HEK293 (cell line): ENCODE measurements at regions not wholly inside any gene's neighbourhood (a gene's known extent, or its start where the extent isn't known, plus 50 kb on each side); places are given as distances from the start of the nearest gene placed in this dataset.

ENCODE experiments used
- CTCF ChIA-PET: fragments of 350-600 bp; formaldehyde crosslinking; extraction: SDS; loops from one replicate; lab custom pipeline; 2021; ENCODE audit warnings: antibody characterized with exemption; lab: Yijun Ruan, JAX
- POLR2A ChIA-PET: fragments of 300-600 bp; formaldehyde crosslinking; extraction: SDS; loops from one replicate; lab custom pipeline; 2020; ENCODE audit warnings: antibody characterized with exemption, inconsistent platforms; lab: Yijun Ruan, JAX
- H3K27ac ChIP-seq: fragments of 200-500 bp; sonication (Bioruptor generic); 2 replicates; pipeline ENCODE4 v1.5.1; 2014; ENCODE audit warnings: low read depth, low read length, control low read depth, inconsistent platforms; ENCODE audit errors: extremely low read depth
- H3K36me3 ChIP-seq, 2 experiments: fragments of 200-500 bp in 1 of 2; sonication (Bioruptor generic) in 1 of 2; 1 replicate in 1 of 2; 2 replicates in 1 of 2; pipeline ENCODE4 v1.5.1; 2014 to 2017; ENCODE audit warnings: inconsistent platforms in 2 of 2, low read length in 2 of 2; ENCODE audit not compliant: control insufficient read depth in 2 of 2, insufficient read depth in 1 of 2
- H3K4me1 ChIP-seq: fragments of 200-500 bp; sonication (Bioruptor generic); 2 replicates; pipeline ENCODE4 v1.5.1; 2014; ENCODE audit warnings: mild to moderate bottlenecking, low read length, inconsistent platforms; ENCODE audit not compliant: control insufficient read depth, insufficient read depth
- H3K4me3 ChIP-seq: 2 replicates; pipeline ENCODE4 v1.5.1; 2011; ENCODE audit warnings: low read depth, mild to moderate bottlenecking, control low read depth, low read length, moderate library complexity
- H3K9me3 ChIP-seq: fragments of 200-500 bp; sonication (Bioruptor generic); 2 replicates; pipeline ENCODE4 v1.5.1; 2014; ENCODE audit warnings: low read depth, low read length, inconsistent platforms; ENCODE audit not compliant: control insufficient read depth, insufficient read depth
- GLIS1 ChIP-seq: fragments of 450-650 bp; formaldehyde crosslinking; IDR thresholded peaks from 2 replicates; pipeline ENCODE4 v1.5.1; 2016; ENCODE audit warnings: missing biosample characterization, missing genetic modification characterization
- GLIS2 ChIP-seq: fragments of 450-650 bp; formaldehyde crosslinking; IDR thresholded peaks from 2 replicates; pipeline ENCODE4 v1.5.1; 2016; ENCODE audit warnings: missing biosample characterization, missing genetic modification characterization
- IKZF3 ChIP-seq: fragments of 450-650 bp; IDR thresholded peaks from 2 replicates; pipeline ENCODE4 v1.5.0; 2018; ENCODE audit warnings: missing biosample characterization, mild to moderate bottlenecking, missing genetic modification characterization, moderate library complexity
- PRDM1 ChIP-seq: fragments of 450-650 bp; formaldehyde crosslinking; IDR thresholded peaks from 2 replicates; pipeline ENCODE4; 2016; ENCODE audit warnings: missing biosample characterization, missing genetic modification characterization
- WT1 ChIP-seq: fragments of 450-650 bp; formaldehyde crosslinking; IDR thresholded peaks from 2 replicates; pipeline ENCODE4 v1.5.1; 2016; ENCODE audit warnings: missing biosample characterization, missing genetic modification characterization
- ZBTB1 ChIP-seq: fragments of 450-650 bp; formaldehyde crosslinking; IDR thresholded peaks from 2 replicates; pipeline ENCODE4 v1.5.1; 2016; ENCODE audit warnings: missing biosample characterization, missing genetic modification characterization
- ZBTB8A ChIP-seq: fragments of 450-650 bp; formaldehyde crosslinking; IDR thresholded peaks from 2 replicates; pipeline ENCODE4 v1.5.1; 2016; ENCODE audit warnings: missing biosample characterization, missing genetic modification characterization
- ZIC2 ChIP-seq: fragments of 450-650 bp; formaldehyde crosslinking; IDR thresholded peaks from 2 replicates; pipeline ENCODE4 v1.5.1; 2016; ENCODE audit warnings: missing biosample characterization, missing genetic modification characterization
- ZNF146 ChIP-seq: fragments of 450-650 bp; formaldehyde crosslinking; IDR thresholded peaks from 2 replicates; pipeline ENCODE4 v1.5.1; 2016; ENCODE audit warnings: missing biosample characterization, missing genetic modification characterization
- ZNF2 ChIP-seq: fragments of 450-650 bp; formaldehyde crosslinking; IDR thresholded peaks from 2 replicates; pipeline ENCODE4 v1.5.1; 2016; ENCODE audit warnings: missing biosample characterization, missing genetic modification characterization
- ZNF248 ChIP-seq: fragments of 450-650 bp; formaldehyde crosslinking; IDR thresholded peaks from 2 replicates; pipeline ENCODE4 v1.5.1; 2017; ENCODE audit warnings: missing biosample characterization, missing genetic modification characterization
- ZNF335 ChIP-seq: fragments of 450-650 bp; formaldehyde crosslinking; conservative IDR thresholded peaks from 2 replicates; pipeline ENCODE4 v1.5.1; 2016; ENCODE audit warnings: missing biosample characterization, missing genetic modification characterization
- ZNF366 ChIP-seq: fragments of 450-650 bp; formaldehyde crosslinking; conservative IDR thresholded peaks from 2 replicates; pipeline ENCODE4 v1.5.1; 2016; ENCODE audit warnings: missing biosample characterization, missing genetic modification characterization
- ZNF610 ChIP-seq: fragments of 450-650 bp; formaldehyde crosslinking; IDR thresholded peaks from 2 replicates; pipeline ENCODE4 v1.5.1; 2016; ENCODE audit warnings: missing biosample characterization, missing genetic modification characterization, borderline replicate concordance
- ZNF654 ChIP-seq: fragments of 450-650 bp; formaldehyde crosslinking; IDR thresholded peaks from 2 replicates; pipeline ENCODE4 v1.5.1; 2016; ENCODE audit warnings: low read depth, missing biosample characterization, missing genetic modification characterization
- ZNF768 ChIP-seq: fragments of 450-650 bp; formaldehyde crosslinking; IDR thresholded peaks from 2 replicates; pipeline ENCODE4 v1.5.1; 2018; ENCODE audit warnings: missing biosample characterization, mild to moderate bottlenecking, missing genetic modification characterization
- ZXDB ChIP-seq: fragments of 450-650 bp; formaldehyde crosslinking; IDR thresholded peaks from 2 replicates; pipeline ENCODE4 v1.5.1; 2016; ENCODE audit warnings: missing biosample characterization, missing genetic modification characterization
- TF ChIP-seq, protein P1 (sequence below): fragments of 450-650 bp; formaldehyde crosslinking; IDR thresholded peaks from 2 replicates; pipeline ENCODE4 v1.5.1; 2016; ENCODE audit warnings: missing biosample characterization, missing genetic modification characterization
- TF ChIP-seq, protein P2 (sequence below): fragments of 450-650 bp; formaldehyde crosslinking; IDR thresholded peaks from 2 replicates; pipeline ENCODE4 v1.5.1; 2016; ENCODE audit warnings: missing biosample characterization, missing genetic modification characterization
- TF ChIP-seq, protein P3 (sequence below): fragments of 450-650 bp; IDR thresholded peaks from 2 replicates; pipeline ENCODE4 v1.5.1; 2018; ENCODE audit warnings: missing biosample characterization, missing genetic modification characterization
- TF ChIP-seq, protein P4 (sequence below): fragments of 450-650 bp; formaldehyde crosslinking; IDR thresholded peaks from 2 replicates; pipeline ENCODE4 v1.5.1; 2016; ENCODE audit warnings: missing biosample characterization, missing genetic modification characterization

DNA sequence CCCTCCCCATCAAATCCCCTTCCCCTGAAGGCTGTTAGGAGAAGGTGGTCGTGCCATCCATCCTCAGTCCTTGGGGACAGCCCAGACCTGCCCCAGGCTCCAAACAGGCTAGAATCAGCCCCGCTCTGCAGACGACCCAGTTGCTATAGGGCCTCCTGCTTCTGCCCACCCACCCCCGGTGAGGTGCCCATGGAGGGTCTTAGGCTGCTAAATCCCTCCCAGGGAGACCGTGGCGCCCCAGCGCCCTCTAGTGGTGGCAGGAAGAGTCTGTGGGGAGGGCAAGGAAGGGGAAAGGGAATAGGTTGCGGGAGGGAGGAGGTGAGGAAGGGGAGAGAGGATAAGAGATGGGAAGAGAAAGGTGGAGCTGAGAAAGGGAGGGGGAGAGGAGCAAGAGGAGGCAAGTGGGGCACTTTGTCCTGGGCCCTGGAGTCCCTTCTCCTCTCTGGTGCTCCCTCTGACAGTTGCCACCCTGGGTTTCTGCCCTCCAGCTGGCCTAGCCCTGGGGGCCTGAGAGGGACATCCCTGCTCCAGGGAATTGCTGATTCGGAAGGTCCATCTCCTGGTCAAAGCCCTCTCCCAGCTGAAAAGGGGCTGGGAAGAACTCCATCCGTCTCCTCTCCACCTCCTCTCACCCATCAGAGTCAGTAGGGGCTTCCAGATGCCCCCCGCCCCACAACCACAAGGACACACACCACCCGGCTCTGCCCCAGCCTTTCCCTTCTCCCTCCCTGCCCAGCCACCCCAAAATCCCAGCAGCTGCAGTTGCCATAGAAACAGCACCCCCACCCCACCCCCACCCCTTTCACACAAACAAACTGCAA is 55.4 kb downstream of the CAMK2N1 start:
- H3K27ac ChIP-seq: no peak overlapping the region
- no peaks in the 10 kb centered on the region for H3K9me3 ChIP-seq
- H3K4me3 ChIP-seq: no peak overlapping the region
- no peaks in the 10 kb centered on the region for H3K36me3 ChIP-seq
- TF ChIP-seq ZBTB8A (tag by site-specific recombination) (no peak), ZNF610 (tag by site-specific recombination) (no peak), GLIS1 (tag by site-specific recombination) (peak; percentile 66), ZXDB (no peak), ZNF2 (0 out of 2 replicates have a peak, but pooled peaks have one; percentile 37), ZNF366 (peak; percentile 45; the same call in 1 of the 2 replicates), ZIC2 (tag by site-specific recombination) (peak; percentile 20; the same call in 1 of the 2 replicates), IKZF3 (peak; percentile 47; the same call in 1 of the 2 replicates), PRDM1 (peak; percentile 69), ZNF654 (tag by site-specific recombination) (peak; percentile 71), GLIS2 (tag by site-specific recombination) (peak; percentile 62; the same call in 1 of the 2 replicates), ZNF146 (tag by site-specific recombination) (no peak)
- TF ChIP-seq, protein P1, sequence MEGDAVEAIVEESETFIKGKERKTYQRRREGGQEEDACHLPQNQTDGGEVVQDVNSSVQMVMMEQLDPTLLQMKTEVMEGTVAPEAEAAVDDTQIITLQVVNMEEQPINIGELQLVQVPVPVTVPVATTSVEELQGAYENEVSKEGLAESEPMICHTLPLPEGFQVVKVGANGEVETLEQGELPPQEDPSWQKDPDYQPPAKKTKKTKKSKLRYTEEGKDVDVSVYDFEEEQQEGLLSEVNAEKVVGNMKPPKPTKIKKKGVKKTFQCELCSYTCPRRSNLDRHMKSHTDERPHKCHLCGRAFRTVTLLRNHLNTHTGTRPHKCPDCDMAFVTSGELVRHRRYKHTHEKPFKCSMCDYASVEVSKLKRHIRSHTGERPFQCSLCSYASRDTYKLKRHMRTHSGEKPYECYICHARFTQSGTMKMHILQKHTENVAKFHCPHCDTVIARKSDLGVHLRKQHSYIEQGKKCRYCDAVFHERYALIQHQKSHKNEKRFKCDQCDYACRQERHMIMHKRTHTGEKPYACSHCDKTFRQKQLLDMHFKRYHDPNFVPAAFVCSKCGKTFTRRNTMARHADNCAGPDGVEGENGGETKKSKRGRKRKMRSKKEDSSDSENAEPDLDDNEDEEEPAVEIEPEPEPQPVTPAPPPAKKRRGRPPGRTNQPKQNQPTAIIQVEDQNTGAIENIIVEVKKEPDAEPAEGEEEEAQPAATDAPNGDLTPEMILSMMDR (tag by site-specific recombination): peak; percentile 84
- TF ChIP-seq, protein P2, sequence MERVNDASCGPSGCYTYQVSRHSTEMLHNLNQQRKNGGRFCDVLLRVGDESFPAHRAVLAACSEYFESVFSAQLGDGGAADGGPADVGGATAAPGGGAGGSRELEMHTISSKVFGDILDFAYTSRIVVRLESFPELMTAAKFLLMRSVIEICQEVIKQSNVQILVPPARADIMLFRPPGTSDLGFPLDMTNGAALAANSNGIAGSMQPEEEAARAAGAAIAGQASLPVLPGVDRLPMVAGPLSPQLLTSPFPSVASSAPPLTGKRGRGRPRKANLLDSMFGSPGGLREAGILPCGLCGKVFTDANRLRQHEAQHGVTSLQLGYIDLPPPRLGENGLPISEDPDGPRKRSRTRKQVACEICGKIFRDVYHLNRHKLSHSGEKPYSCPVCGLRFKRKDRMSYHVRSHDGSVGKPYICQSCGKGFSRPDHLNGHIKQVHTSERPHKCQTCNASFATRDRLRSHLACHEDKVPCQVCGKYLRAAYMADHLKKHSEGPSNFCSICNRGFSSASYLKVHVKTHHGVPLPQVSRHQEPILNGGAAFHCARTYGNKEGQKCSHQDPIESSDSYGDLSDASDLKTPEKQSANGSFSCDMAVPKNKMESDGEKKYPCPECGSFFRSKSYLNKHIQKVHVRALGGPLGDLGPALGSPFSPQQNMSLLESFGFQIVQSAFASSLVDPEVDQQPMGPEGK: 0 out of 2 replicates have a peak, but pooled peaks have one; percentile 57
- ChIA-PET CTCF (interaction anchor here (0.5 to 4.4 kb wide), 33 partner anchors 8 to 343 kb away, joined by 3 to 36 read pairs (median 4); partner anchors contain the start of gene CAMK2N1), POLR2A (no interaction called here)
- no peaks in the 10 kb centered on the region for H3K4me1 ChIP-seq

DNA sequence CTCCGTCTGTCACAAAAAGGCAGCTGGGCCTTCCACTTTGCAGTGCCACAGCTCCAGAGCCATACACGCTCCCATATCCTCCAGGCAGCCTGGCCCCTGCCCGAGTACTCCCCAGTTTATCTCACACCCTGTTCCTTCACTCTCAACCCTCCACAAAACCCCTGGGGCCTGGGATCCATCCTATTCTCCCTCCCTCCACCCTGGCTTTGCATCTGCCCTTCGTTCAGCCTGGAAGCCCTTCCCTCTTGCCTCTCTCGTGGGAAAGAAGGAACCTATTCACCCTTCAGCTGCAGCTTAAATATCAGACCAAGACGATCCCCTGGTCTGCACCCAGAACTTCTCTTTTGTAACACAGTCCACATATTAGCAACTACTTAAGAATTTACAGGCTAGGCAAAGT is 56.7 kb downstream of the CAMK2N1 start:
- POLR2A ChIA-PET: no interaction called here
- H3K27ac ChIP-seq: no peak overlapping the region
- no peaks in the 10 kb centered on the region for H3K36me3 ChIP-seq
- CTCF ChIA-PET: interaction anchor here (0.5 to 4.4 kb wide), 18 partner anchors 9 to 1037 kb away, joined by 3 to 36 read pairs (median 5); no protein-coding TSS in a partner anchor
- no peak overlapping the region for H3K4me3 ChIP-seq
- no peaks in the 10 kb centered on the region for H3K4me1 ChIP-seq
- no peak for TF ChIP-seq ZNF768
- no peak for TF ChIP-seq ZNF335
- TF ChIP-seq ZNF248: no peak
- TF ChIP-seq, protein P3, sequence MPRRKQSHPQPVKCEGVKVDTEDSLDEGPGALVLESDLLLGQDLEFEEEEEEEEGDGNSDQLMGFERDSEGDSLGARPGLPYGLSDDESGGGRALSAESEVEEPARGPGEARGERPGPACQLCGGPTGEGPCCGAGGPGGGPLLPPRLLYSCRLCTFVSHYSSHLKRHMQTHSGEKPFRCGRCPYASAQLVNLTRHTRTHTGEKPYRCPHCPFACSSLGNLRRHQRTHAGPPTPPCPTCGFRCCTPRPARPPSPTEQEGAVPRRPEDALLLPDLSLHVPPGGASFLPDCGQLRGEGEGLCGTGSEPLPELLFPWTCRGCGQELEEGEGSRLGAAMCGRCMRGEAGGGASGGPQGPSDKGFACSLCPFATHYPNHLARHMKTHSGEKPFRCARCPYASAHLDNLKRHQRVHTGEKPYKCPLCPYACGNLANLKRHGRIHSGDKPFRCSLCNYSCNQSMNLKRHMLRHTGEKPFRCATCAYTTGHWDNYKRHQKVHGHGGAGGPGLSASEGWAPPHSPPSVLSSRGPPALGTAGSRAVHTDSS (tag by site-specific recombination): no peak
- TF ChIP-seq WT1 (tag by site-specific recombination): no peak
- no peak for TF ChIP-seq ZBTB1 (tag by site-specific recombination)
- TF ChIP-seq, protein P4, sequence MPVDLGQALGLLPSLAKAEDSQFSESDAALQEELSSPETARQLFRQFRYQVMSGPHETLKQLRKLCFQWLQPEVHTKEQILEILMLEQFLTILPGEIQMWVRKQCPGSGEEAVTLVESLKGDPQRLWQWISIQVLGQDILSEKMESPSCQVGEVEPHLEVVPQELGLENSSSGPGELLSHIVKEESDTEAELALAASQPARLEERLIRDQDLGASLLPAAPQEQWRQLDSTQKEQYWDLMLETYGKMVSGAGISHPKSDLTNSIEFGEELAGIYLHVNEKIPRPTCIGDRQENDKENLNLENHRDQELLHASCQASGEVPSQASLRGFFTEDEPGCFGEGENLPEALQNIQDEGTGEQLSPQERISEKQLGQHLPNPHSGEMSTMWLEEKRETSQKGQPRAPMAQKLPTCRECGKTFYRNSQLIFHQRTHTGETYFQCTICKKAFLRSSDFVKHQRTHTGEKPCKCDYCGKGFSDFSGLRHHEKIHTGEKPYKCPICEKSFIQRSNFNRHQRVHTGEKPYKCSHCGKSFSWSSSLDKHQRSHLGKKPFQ (tag by site-specific recombination): no peak
- H3K9me3 ChIP-seq: no peaks in the 10 kb centered on the region
